ENCODE measurements at regions not wholly inside any gene's neighbourhood (a gene's known extent, or its start where the extent isn't known, plus 50 kb on each side); places are given as distances from the start of the nearest gene placed in this dataset.

DNA sequence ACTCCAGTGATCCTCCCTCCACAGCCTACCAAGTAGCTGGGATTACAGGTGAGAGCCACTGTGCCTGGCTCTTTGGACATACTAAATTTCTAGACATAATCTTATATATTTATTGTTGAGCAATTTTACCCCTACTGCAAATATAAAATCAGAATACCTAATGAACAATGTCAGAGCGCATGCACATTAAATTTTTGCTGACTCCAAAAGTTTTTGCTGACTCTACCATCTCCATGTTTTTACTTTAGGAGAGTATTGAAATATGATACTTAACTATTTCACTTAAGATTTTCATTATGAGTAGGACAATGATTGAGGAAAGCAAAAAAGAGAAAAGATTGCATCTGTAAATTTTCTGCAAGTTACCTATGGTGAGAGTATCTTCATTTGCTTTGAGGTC lies 402.3 kb downstream of the LRRC70 start:
- no peak overlapping the region for H3K4me2 ChIP-seq (ENCODE audit: control insufficient read depth, insufficient read depth)
- H2AFZ ChIP-seq (ENCODE audit: control insufficient read depth, low read depth, low read length) = no peak overlapping the region
- no peak for DNase-seq (ENCODE audit: low read depth, low spot score)
- FAIRE-seq = no peak
- in situ Hi-C loops (cut with MboI) (no loop called here), intact Hi-C loops (cut with micrococcal nuclease; ENCODE audit: unreplicated experiment) (no loop called here)
- no TSS peak for BruUV-seq (replicated peaks)
- RAD21 ChIA-PET (ENCODE audit: unreplicated experiment) = no interaction called here
- TF ChIP-seq, protein P1, sequence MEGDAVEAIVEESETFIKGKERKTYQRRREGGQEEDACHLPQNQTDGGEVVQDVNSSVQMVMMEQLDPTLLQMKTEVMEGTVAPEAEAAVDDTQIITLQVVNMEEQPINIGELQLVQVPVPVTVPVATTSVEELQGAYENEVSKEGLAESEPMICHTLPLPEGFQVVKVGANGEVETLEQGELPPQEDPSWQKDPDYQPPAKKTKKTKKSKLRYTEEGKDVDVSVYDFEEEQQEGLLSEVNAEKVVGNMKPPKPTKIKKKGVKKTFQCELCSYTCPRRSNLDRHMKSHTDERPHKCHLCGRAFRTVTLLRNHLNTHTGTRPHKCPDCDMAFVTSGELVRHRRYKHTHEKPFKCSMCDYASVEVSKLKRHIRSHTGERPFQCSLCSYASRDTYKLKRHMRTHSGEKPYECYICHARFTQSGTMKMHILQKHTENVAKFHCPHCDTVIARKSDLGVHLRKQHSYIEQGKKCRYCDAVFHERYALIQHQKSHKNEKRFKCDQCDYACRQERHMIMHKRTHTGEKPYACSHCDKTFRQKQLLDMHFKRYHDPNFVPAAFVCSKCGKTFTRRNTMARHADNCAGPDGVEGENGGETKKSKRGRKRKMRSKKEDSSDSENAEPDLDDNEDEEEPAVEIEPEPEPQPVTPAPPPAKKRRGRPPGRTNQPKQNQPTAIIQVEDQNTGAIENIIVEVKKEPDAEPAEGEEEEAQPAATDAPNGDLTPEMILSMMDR (IDR thresholded peaks at IDR 0.05 in 2 of 3, conservative IDR thresholded peaks at IDR 0.05 in 1 of 3; ENCODE audit: control insufficient read depth in 2 of 3, extremely low read depth in 1 of 3, insufficient read depth in 1 of 3, low read depth in 3 of 3, low read length in 3 of 3) = no peak
- TF ChIP-seq ZBED1 (IDR thresholded peaks at IDR 0.05; ENCODE audit: borderline replicate concordance) = no peak
- TF ChIP-seq TAF1 (IDR thresholded peaks at IDR 0.05; ENCODE audit: borderline replicate concordance, low read depth, low read length) = no peak
- no peak for TF ChIP-seq TBL1XR1 (IDR thresholded peaks at IDR 0.05; ENCODE audit: low read depth, low read length)
- no peak for TF ChIP-seq SMAD1 (IDR thresholded peaks at IDR 0.05; ENCODE audit: low read depth, partially characterized antibody)
- no peak for TF ChIP-seq EP300 (IDR thresholded peaks at IDR 0.05; ENCODE audit: borderline replicate concordance in 1 of 2, control insufficient read depth in 1 of 2, low read depth in 2 of 2, low read length in 2 of 2)
- TF ChIP-seq IRF3 (IDR thresholded peaks at IDR 0.05) = no peak
- TF ChIP-seq POLR2A (IDR thresholded peaks at IDR 0.05; ENCODE audit: low read depth, low read length) = no peak
- TF ChIP-seq RB1 (IDR thresholded peaks at IDR 0.05; ENCODE audit: borderline replicate concordance) = no peak
- no peak for TF ChIP-seq ZNF384 (IDR thresholded peaks at IDR 0.05; ENCODE audit: borderline replicate concordance, low read depth, low read length)
- no peak for TF ChIP-seq NRF1 (conservative IDR thresholded peaks at IDR 0.05; ENCODE audit: low read depth, low read length)
- TF ChIP-seq BCL11A (IDR thresholded peaks at IDR 0.05; ENCODE audit: low read depth, low read length) = no peak
- TF ChIP-seq ZNF207 (IDR thresholded peaks at IDR 0.05; ENCODE audit: borderline replicate concordance) = no peak
- no peaks in the 10 kb centered on the region for H3K27me3 ChIP-seq (replicated peaks in 1 of 2; ENCODE audit: control insufficient read depth in 2 of 2, insufficient read depth in 2 of 2, low read length in 1 of 2)
- H3K9ac ChIP-seq (ENCODE audit: control insufficient read depth, insufficient read depth, low read length) = no peak overlapping the region
- no peaks in the 10 kb centered on the region for H3K36me3 ChIP-seq (ENCODE audit: control insufficient read depth in 2 of 2, insufficient read depth in 2 of 2, low read length in 1 of 2)
- no peak for ATAC-seq
- 39% methylated on average over 1 of the region's 1 CpG for WGBS (ENCODE audit: insufficient coverage, insufficient replicate concordance, low lambda C conversion rate, missing lambda C conversion rate)
- H3K4me3 ChIP-seq = no peak overlapping the region
- H4K20me1 ChIP-seq (ENCODE audit: control insufficient read depth, insufficient read depth) = no peaks in the 10 kb centered on the region
- no peak overlapping the region for H3K27ac ChIP-seq (ENCODE audit: control insufficient read depth, insufficient read depth)
- POLR2A ChIA-PET = no interaction called here
- H3K79me2 ChIP-seq (ENCODE audit: control insufficient read depth, insufficient read depth, low read length) = no peaks in the 10 kb centered on the region
- SMC1A ChIA-PET (ENCODE audit: uncharacterized antibody, unreplicated experiment) = no interaction called here
- CTCF ChIA-PET = no interaction called here
- no peaks in the 10 kb centered on the region for H3K9me3 ChIP-seq (replicated peaks; ENCODE audit: control insufficient read depth, insufficient read depth, low read length)
- H3K4me1 ChIP-seq (ENCODE audit: control insufficient read depth, insufficient read depth, low read length) = no peaks in the 10 kb centered on the region

Measured in GM12878 (cell line).